SK-N-SH (cell line): ENCODE measurements at regions not wholly inside any gene's neighbourhood (a gene's known extent, or its start where the extent isn't known, plus 50 kb on each side); places are given as distances from the start of the nearest gene placed in this dataset.

ENCODE experiments used
- CTCF ChIA-PET: fragments of 300-600, 350-600 bp; formaldehyde crosslinking; extraction: SDS; loops from one replicate; lab custom pipeline; 2021; lab: Yijun Ruan, JAX
- POLR2A ChIA-PET: fragments of 350-600 bp; sonication (Branson Sonifier 250); formaldehyde crosslinking; extraction: SDS; loops from one replicate; lab custom pipeline; 2020; ENCODE audit warnings: antibody characterized with exemption, inconsistent platforms; lab: Yijun Ruan, JAX
- DNase-seq: peaks from one replicate; pipeline ENCODE4 v3.0.0; 2012
- H2AFZ ChIP-seq: fragments of 200-600 bp; sonication (generic); 2 replicates; pipeline ENCODE4 v1.8.1; 2016; ENCODE audit warnings: antibody characterized with exemption, mild to moderate bottlenecking, low read depth
- H3F3A ChIP-seq: fragments of 200-600 bp; sonication (generic); replicated peaks from 2 replicates; pipeline ENCODE3; 2016; ENCODE audit warnings: antibody characterized with exemption, mild to moderate bottlenecking; ENCODE audit not compliant: insufficient read depth
- H3K27ac ChIP-seq, 2 experiments: fragments of 200-500 bp in 1 of 2; fragments of 200-600 bp in 1 of 2; sonication (Bioruptor generic) in 1 of 2; sonication (generic), shearing (Covaris generic) in 1 of 2; 2 replicates each; pipeline versions ENCODE4 v1.5.1 to v1.6.1; 2014 to 2016; ENCODE audit warnings: low read depth in 2 of 2, inconsistent platforms in 1 of 2, low read length in 1 of 2, mild to moderate bottlenecking in 1 of 2, mixed read lengths in 1 of 2
- H3K27me3 ChIP-seq: fragments of 200-600 bp; sonication (generic), shearing (Covaris generic); 2 replicates; pipeline ENCODE4 v1.6.1; 2016; ENCODE audit warnings: mixed run types; ENCODE audit not compliant: insufficient read depth
- H3K36me3 ChIP-seq, 2 experiments: fragments of 200-500 bp in 1 of 2; fragments of 200-600 bp in 1 of 2; sonication (Bioruptor generic) in 1 of 2; sonication (generic) in 1 of 2; replicated peaks in 1 of 2; 2 replicates each; pipeline versions ENCODE3 to v1.5.1; 2014 to 2016; ENCODE audit warnings: low read length in 1 of 2, mild to moderate bottlenecking in 1 of 2; ENCODE audit not compliant: insufficient read depth in 2 of 2, control insufficient read depth in 1 of 2
- H3K4me1 ChIP-seq, 2 experiments: fragments of 200-500 bp in 1 of 2; fragments of 200-600 bp in 1 of 2; sonication (Bioruptor generic) in 1 of 2; sonication (generic), shearing (Covaris generic) in 1 of 2; 2 replicates each; pipeline versions ENCODE4 v1.5.1 to v1.6.1; 2014 to 2016; ENCODE audit warnings: low read depth in 1 of 2, low read length in 1 of 2, mixed run types in 1 of 2; ENCODE audit not compliant: insufficient read depth in 2 of 2, control insufficient read depth in 1 of 2
- H3K4me2 ChIP-seq: fragments of 200-600 bp; sonication (generic), shearing (Covaris generic); 2 replicates; pipeline ENCODE4 v1.6.1; 2017; ENCODE audit warnings: mixed run types
- H3K4me3 ChIP-seq, 2 experiments: fragments of 200-500 bp in 1 of 2; fragments of 200-600 bp in 1 of 2; sonication (Bioruptor generic) in 1 of 2; sonication (generic), shearing (Covaris generic) in 1 of 2; 2 replicates each; pipeline versions ENCODE4 v1.5.1 to v1.8.1; 2014 to 2016; ENCODE audit warnings: low read depth in 2 of 2, inconsistent platforms in 1 of 2, low read length in 1 of 2, mild to moderate bottlenecking in 1 of 2, mixed read lengths in 1 of 2, moderate library complexity in 1 of 2
- H3K79me2 ChIP-seq: fragments of 200-600 bp; sonication (generic); 2 replicates; pipeline ENCODE4 v1.8.1; 2017; ENCODE audit warnings: mild to moderate bottlenecking; ENCODE audit not compliant: insufficient read depth
- H3K9ac ChIP-seq: fragments of 200-600 bp; sonication (generic); 2 replicates; pipeline ENCODE4 v1.6.1; 2017; ENCODE audit warnings: mixed run types
- H3K9me2 ChIP-seq: fragments of 200-600 bp; sonication (generic); 2 replicates; pipeline ENCODE4 v1.6.1; 2017; ENCODE audit warnings: mixed run types
- H3K9me3 ChIP-seq: fragments of 200-600 bp; sonication (generic); 2 replicates; pipeline ENCODE4 v1.6.1; 2017; ENCODE audit warnings: mixed run types, mild to moderate bottlenecking, moderate library complexity
- H4K20me1 ChIP-seq: fragments of 200-600 bp; sonication (generic); 2 replicates; pipeline ENCODE4 v1.6.1; 2017; ENCODE audit warnings: mild to moderate bottlenecking, mixed run types; ENCODE audit not compliant: insufficient read depth
- CHD2 ChIP-seq: fragments of 150-350 bp; IDR thresholded peaks from 2 replicates; pipeline ENCODE4 v1.6.1; 2018; ENCODE audit warnings: low read length; ENCODE audit not compliant: partially characterized antibody
- FOSL2 ChIP-seq: IDR thresholded peaks from 2 replicates; pipeline ENCODE4 v1.4.0; 2012; ENCODE audit warnings: low read depth, mild to moderate bottlenecking, moderate library complexity, borderline replicate concordance
- FOXJ3 ChIP-seq: sonication (generic); formaldehyde crosslinking; IDR thresholded peaks from 2 replicates; pipeline ENCODE4 v1.5.1; 2020; ENCODE audit warnings: mild to moderate bottlenecking, missing genetic modification reagents
- FOXM1 ChIP-seq: IDR thresholded peaks from 2 replicates; pipeline ENCODE4 v1.4.0; 2012; ENCODE audit warnings: low read depth, mild to moderate bottlenecking
- POLR2AphosphoS5 ChIP-seq: IDR thresholded peaks from 2 replicates; pipeline ENCODE4 v1.6.1; 2012; ENCODE audit warnings: low read depth, low read length
- RCOR1 ChIP-seq: fragments of 150-350 bp; IDR thresholded peaks from 2 replicates; pipeline ENCODE4 v1.6.1; 2017; ENCODE audit warnings: antibody characterized with exemption, low read length
- SIN3A ChIP-seq: IDR thresholded peaks from 2 replicates; pipeline ENCODE4 v1.6.1; 2012; ENCODE audit warnings: low read depth, mild to moderate bottlenecking, low read length, moderate library complexity, borderline replicate concordance
- TAF1 ChIP-seq: IDR thresholded peaks from 2 replicates; pipeline ENCODE4 v1.6.1; 2012; ENCODE audit warnings: low read depth, mild to moderate bottlenecking, low read length, moderate library complexity, borderline replicate concordance
- WGBS: methylation state at CpG from one replicate; pipeline ENCODE4 v1.1.6; 2017; ENCODE audit warnings: low lambda C conversion rate; 5-methylcytosine and 5-hydroxymethylcytosine counted together
- TF ChIP-seq, protein P1 (sequence below): IDR thresholded peaks from 2 replicates; pipeline ENCODE4 v1.6.1; 2012; ENCODE audit warnings: mild to moderate bottlenecking, low read depth, low read length, moderate library complexity
- TF ChIP-seq, protein P2 (sequence below): fragments of 150-350 bp; IDR thresholded peaks from 2 replicates; pipeline ENCODE4 v1.6.1; 2016; ENCODE audit warnings: mild to moderate bottlenecking, low read depth, low read length
- TF ChIP-seq, protein P3 (sequence below): fragments of 150-350 bp; IDR thresholded peaks from 2 replicates; pipeline ENCODE4 v1.6.1; 2017; ENCODE audit warnings: antibody characterized with exemption, low read length, low read depth, borderline replicate concordance

DNA sequence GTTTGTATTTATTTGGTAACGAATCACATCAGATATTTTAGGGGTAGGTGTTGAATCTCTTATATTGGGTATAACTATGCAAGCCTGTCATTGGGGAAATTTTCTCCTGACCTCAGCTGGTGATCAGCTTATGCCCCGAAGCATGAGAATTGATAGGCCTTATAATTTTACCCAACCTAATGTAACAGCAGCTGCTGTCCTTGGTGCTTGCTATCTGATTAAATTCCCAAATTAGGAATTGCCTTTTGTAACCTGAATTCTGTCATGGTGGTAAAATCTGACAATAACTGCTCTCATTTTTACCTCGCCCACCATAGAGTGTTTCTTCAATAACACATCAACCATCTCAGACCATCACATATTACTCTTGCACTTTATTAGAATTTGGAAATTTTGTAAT, 1542.6 kb upstream of the PIK3C3 start:
- no peaks in the 10 kb centered on the region for H3K79me2 ChIP-seq
- H3K27me3 ChIP-seq, result no peaks in the 10 kb centered on the region
- H3K9me2 ChIP-seq, result no peaks in the 10 kb centered on the region
- no peaks in the 10 kb centered on the region for H4K20me1 ChIP-seq
- no peaks in the 10 kb centered on the region; a peak in 2 of 4 replicates for H3K4me1 ChIP-seq
- CTCF ChIA-PET, result interaction anchor here (0.7 kb wide), 1 partner anchor 48 kb away, joined by 3 read pairs; no protein-coding TSS in a partner anchor
- H3K4me2 ChIP-seq, result no peak overlapping the region
- TF ChIP-seq, protein P1, sequence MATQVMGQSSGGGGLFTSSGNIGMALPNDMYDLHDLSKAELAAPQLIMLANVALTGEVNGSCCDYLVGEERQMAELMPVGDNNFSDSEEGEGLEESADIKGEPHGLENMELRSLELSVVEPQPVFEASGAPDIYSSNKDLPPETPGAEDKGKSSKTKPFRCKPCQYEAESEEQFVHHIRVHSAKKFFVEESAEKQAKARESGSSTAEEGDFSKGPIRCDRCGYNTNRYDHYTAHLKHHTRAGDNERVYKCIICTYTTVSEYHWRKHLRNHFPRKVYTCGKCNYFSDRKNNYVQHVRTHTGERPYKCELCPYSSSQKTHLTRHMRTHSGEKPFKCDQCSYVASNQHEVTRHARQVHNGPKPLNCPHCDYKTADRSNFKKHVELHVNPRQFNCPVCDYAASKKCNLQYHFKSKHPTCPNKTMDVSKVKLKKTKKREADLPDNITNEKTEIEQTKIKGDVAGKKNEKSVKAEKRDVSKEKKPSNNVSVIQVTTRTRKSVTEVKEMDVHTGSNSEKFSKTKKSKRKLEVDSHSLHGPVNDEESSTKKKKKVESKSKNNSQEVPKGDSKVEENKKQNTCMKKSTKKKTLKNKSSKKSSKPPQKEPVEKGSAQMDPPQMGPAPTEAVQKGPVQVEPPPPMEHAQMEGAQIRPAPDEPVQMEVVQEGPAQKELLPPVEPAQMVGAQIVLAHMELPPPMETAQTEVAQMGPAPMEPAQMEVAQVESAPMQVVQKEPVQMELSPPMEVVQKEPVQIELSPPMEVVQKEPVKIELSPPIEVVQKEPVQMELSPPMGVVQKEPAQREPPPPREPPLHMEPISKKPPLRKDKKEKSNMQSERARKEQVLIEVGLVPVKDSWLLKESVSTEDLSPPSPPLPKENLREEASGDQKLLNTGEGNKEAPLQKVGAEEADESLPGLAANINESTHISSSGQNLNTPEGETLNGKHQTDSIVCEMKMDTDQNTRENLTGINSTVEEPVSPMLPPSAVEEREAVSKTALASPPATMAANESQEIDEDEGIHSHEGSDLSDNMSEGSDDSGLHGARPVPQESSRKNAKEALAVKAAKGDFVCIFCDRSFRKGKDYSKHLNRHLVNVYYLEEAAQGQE, result peak; percentile 72
- TF ChIP-seq FOXM1, result no peak
- TF ChIP-seq, all 33 proteins: peak for 1
- DNase-seq, result no peak
- POLR2A ChIA-PET, result no interaction called here
- Histone ChIP-seq H3K9ac (no peak overlapping the region), H3K4me3 (no peak overlapping the region), H3K27ac (no peak overlapping the region), H3F3A (no peaks in the 10 kb centered on the region), H2AFZ (no peak overlapping the region), H3K9me3 (no peaks in the 10 kb centered on the region), H3K36me3 (no peaks in the 10 kb centered on the region)
- 21% methylated on average over 3 of the region's 3 CpGs for WGBS

DNA sequence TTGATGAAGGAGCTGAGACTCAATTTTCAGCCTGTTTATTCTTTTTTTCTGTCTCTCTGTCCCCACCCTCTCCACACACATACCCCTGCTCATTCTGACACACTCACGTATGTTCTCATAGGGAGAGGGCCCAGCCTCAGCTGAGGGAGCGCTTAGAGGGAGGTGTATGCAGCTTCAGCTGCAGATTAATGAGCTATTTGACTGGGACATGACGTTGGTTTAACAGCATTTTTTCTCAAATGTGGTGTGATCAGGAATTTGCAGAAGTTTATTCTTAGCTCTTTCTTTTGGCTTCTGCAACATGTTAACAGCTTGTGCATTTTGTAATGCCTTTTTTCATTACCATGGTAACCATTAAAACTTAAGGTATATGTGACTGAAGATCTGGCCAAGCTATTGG, 1547.1 kb upstream of the PIK3C3 start:
- CTCF ChIA-PET, result interaction anchor here (1.3 to 1.4 kb wide), 2 partner anchors 9 to 28 kb away, joined by 3 read pairs; no protein-coding TSS in a partner anchor
- no peaks in the 10 kb centered on the region for H3K36me3 ChIP-seq
- no peak overlapping the region for H2AFZ ChIP-seq
- H3K79me2 ChIP-seq, result no peaks in the 10 kb centered on the region
- TF ChIP-seq CHD2 (no peak), FOXM1 (no peak), RCOR1 (no peak), POLR2AphosphoS5 (no peak), SIN3A (no peak), FOSL2 (no peak), FOXJ3 (CRISPR knock-in tag) (no peak), TAF1 (no peak)
- TF ChIP-seq, protein P2, sequence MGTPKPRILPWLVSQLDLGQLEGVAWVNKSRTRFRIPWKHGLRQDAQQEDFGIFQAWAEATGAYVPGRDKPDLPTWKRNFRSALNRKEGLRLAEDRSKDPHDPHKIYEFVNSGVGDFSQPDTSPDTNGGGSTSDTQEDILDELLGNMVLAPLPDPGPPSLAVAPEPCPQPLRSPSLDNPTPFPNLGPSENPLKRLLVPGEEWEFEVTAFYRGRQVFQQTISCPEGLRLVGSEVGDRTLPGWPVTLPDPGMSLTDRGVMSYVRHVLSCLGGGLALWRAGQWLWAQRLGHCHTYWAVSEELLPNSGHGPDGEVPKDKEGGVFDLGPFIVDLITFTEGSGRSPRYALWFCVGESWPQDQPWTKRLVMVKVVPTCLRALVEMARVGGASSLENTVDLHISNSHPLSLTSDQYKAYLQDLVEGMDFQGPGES, result no peak
- TF ChIP-seq, protein P3, sequence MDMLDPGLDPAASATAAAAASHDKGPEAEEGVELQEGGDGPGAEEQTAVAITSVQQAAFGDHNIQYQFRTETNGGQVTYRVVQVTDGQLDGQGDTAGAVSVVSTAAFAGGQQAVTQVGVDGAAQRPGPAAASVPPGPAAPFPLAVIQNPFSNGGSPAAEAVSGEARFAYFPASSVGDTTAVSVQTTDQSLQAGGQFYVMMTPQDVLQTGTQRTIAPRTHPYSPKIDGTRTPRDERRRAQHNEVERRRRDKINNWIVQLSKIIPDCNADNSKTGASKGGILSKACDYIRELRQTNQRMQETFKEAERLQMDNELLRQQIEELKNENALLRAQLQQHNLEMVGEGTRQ, result no peak
- no peaks in the 10 kb centered on the region; a peak in 2 of 4 replicates for H3K4me1 ChIP-seq
- H3K9ac ChIP-seq, result no peak overlapping the region
- no peak overlapping the region for H3K4me3 ChIP-seq
- POLR2A ChIA-PET, result no interaction called here
- H4K20me1 ChIP-seq, result no peaks in the 10 kb centered on the region
- H3K9me3 ChIP-seq, result no peaks in the 10 kb centered on the region
- WGBS, result 47% methylated on average over 3 of the region's 3 CpGs
- H3K4me2 ChIP-seq, result no peak overlapping the region
- no peak overlapping the region for H3K27ac ChIP-seq
- H3F3A ChIP-seq, result no peaks in the 10 kb centered on the region
- no peaks in the 10 kb centered on the region for H3K27me3 ChIP-seq
- no peaks in the 10 kb centered on the region for H3K9me2 ChIP-seq
- DNase-seq, result no peak
